GM12872 (cell line): ENCODE measurements at regions not wholly inside any gene's neighbourhood (a gene's known extent, or its start where the extent isn't known, plus 50 kb on each side); places are given as distances from the start of the nearest gene placed in this dataset.

Experiments
- TF ChIP-seq, protein P1 (sequence below): IDR thresholded peaks from 3 replicates; pipeline ENCODE4 v1.5.1; 2011; ENCODE audit warnings: low read depth, mild to moderate bottlenecking, low read length, moderate library complexity; ENCODE audit not compliant: insufficient read depth

GRCh38 chr3:163196815-163197374, 1700.3 kb downstream of the OTOL1 start:
- TF ChIP-seq, protein P1, sequence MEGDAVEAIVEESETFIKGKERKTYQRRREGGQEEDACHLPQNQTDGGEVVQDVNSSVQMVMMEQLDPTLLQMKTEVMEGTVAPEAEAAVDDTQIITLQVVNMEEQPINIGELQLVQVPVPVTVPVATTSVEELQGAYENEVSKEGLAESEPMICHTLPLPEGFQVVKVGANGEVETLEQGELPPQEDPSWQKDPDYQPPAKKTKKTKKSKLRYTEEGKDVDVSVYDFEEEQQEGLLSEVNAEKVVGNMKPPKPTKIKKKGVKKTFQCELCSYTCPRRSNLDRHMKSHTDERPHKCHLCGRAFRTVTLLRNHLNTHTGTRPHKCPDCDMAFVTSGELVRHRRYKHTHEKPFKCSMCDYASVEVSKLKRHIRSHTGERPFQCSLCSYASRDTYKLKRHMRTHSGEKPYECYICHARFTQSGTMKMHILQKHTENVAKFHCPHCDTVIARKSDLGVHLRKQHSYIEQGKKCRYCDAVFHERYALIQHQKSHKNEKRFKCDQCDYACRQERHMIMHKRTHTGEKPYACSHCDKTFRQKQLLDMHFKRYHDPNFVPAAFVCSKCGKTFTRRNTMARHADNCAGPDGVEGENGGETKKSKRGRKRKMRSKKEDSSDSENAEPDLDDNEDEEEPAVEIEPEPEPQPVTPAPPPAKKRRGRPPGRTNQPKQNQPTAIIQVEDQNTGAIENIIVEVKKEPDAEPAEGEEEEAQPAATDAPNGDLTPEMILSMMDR = no peak

DNA sequence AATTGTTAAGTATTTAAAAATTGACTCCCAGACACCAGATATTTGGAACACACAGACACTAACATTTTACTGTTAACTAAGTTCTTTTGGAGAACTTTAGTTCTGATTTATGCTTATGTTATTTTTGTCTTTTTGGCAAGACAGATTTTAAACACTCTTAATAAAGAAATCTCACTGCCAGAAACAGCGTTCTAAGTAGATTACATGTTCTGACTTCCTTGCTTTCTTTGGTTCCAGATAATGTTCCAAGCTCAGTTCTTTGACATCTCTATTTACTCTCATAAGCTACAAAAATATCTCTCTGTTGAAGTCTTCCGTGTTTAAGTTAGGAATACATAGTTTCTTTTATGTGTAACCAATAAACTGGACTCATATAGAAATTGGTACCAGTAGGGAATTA, 1699.6 kb downstream of the OTOL1 start:
- TF ChIP-seq, protein P1 = no peak

DNA sequence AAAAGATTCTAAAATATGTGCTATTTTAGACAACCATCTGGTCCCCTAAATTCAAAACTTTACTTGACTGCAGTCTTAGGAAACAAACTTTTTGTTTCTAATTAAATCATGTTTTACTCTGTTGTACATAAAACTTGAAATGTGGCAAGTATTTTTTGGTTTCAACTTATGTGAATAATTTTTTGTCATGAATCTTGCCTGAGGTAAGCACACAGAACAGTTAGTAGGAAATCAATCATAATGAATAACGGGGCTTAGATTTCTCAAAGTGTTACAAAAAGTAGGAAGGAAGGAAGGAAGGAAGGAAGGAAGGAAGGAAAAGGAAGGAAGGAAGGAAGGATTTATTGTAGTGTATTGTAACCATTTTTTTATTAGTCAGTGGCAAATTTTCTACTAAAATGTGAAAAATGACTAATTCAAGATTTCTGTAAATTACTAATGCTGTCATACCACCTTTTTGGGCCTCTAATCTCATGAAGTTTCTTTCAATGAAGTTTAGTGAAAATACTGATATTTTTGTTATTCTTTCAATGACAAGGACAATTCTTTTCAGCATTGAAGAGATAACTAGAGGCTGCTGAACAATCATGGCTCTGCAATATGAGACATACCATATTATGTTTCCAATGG, 1689.2 kb downstream of the OTOL1 start:
- TF ChIP-seq, protein P1 = no peak

DNA sequence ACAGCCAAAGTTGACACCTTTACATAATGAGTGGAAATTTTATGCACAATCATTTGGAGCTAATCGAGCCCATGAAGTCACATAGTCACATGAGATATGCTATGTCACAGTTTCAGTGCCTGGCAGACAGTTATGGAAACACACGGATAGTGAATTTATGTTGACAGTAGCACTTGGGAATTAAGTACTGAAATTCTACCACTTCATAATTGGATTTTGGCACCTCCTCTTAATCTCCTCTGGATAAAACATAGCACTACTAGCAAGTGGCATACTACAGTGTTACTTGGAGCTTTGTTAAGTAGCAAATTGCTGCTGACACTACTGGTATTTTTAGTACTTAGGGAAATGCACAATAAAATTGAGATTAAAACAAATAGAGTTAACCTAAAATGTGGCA, 1679.4 kb downstream of the OTOL1 start:
- TF ChIP-seq, protein P1 = no peak

- TF ChIP-seq, protein P1 = no peak
Observed at GRCh38 chr3:163166197-163166596, 1669.6 kb downstream of the OTOL1 start.

DNA sequence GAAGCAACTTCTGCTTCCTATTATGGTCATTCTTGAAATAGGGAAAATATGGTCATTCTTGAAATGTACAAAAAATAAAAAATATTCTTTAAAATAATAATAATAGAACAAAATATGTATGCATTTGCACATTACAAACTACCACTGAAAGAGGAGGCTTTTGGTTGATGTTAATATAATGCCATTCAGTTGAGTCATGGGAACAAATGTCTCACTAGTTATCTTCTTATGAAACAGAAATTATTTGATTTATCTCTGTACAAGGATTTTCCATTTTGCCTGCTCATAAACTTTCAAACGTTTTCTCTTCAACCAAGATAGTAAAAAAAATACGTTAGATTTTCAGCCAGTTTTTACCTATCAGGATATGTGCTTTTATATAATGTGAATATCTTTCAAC, 1662.7 kb downstream of the OTOL1 start:
- TF ChIP-seq, protein P1 = no peak

DNA sequence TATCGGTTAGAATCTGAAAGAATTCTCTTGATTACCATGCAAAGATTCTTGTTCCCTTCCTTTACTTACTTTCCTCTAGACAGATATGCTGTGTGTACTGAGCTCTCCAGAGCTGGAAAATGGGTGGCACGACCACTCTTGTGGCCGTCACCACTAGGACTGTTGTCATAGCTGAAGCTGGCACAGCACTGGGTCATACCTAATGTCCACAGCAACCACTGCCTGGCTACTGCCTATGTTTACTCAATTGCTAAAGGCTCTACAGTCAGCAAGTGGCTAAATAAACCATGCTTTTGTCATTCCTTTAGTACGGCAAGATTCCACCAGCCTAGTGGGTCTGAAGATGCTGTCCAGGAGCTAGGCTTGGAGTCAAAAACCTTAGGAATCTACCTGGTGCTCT, 1643.0 kb downstream of the OTOL1 start:
- TF ChIP-seq, protein P1 = no peak
